Osteocyte (in vitro differentiated cells): ENCODE measurements at regions not wholly inside any gene's neighbourhood (a gene's known extent, or its start where the extent isn't known, plus 50 kb on each side); places are given as distances from the start of the nearest gene placed in this dataset.

Source experiments
- DNase-seq: peaks from one replicate; pipeline ENCODE4 v3.0.0; 2021; ENCODE audit warnings: mixed read lengths; ENCODE audit not compliant: unreplicated experiment; ENCODE audit errors: extremely low spot score
- H3K27ac Mint-ChIP-seq: one replicate; pipeline ENCODE4 v1.8.0; 2021; ENCODE audit warnings: mild to moderate bottlenecking, mixed read lengths; ENCODE audit not compliant: unreplicated experiment
- H3K27me3 Mint-ChIP-seq: one replicate; pipeline ENCODE4 v1.8.0; 2021; ENCODE audit warnings: mixed read lengths; ENCODE audit not compliant: unreplicated experiment
- H3K36me3 Mint-ChIP-seq: one replicate; pipeline ENCODE4 v1.8.0; 2021; ENCODE audit warnings: mixed read lengths; ENCODE audit not compliant: unreplicated experiment
- H3K4me1 Mint-ChIP-seq: one replicate; pipeline ENCODE4 v1.8.0; 2021; ENCODE audit warnings: mixed read lengths; ENCODE audit not compliant: unreplicated experiment
- H3K4me3 Mint-ChIP-seq: one replicate; pipeline ENCODE4 v1.8.0; 2021; ENCODE audit warnings: mild to moderate bottlenecking, moderate library complexity, mixed read lengths; ENCODE audit not compliant: unreplicated experiment
- H3K9me3 Mint-ChIP-seq: one replicate; pipeline ENCODE4 v1.8.0; 2021; ENCODE audit warnings: mixed read lengths; ENCODE audit not compliant: unreplicated experiment
- CTCF ChIP-seq: fragments of 200-600 bp; sonication (generic); IDR thresholded peaks from 2 replicates; pipeline ENCODE4 v1.5.0; 2021; ENCODE audit warnings: antibody characterized with exemption, mild to moderate bottlenecking, moderate library complexity

GRCh38 chr2:126769118-126769517 is 113.2 kb downstream of the GYPC start:
- Mint-ChIP-seq H3K27me3 (peaks cover 21% of the 10 kb centered on the region), H3K4me1 (no peaks in the 10 kb centered on the region), H3K36me3 (no peaks in the 10 kb centered on the region), H3K4me3 (no peak overlapping the region), H3K9me3 (no peaks in the 10 kb centered on the region), H3K27ac (no peak overlapping the region)
- no peak for TF ChIP-seq CTCF
- no peak for DNase-seq

- no peak for DNase-seq
- no peak for TF ChIP-seq CTCF
- Mint-ChIP-seq H3K36me3 (no peaks in the 10 kb centered on the region), H3K27me3 (peaks cover 19% of the 10 kb centered on the region), H3K9me3 (no peaks in the 10 kb centered on the region), H3K27ac (no peak overlapping the region), H3K4me1 (no peaks in the 10 kb centered on the region), H3K4me3 (no peak overlapping the region)
These were observed 114.5 kb downstream of the GYPC start for GRCh38 chr2:126770466-126770865.

- Mint-ChIP-seq H3K9me3 (no peaks in the 10 kb centered on the region), H3K27ac (no peak overlapping the region), H3K36me3 (no peaks in the 10 kb centered on the region), H3K4me3 (no peak overlapping the region), H3K4me1 (no peaks in the 10 kb centered on the region), H3K27me3 (peaks cover 23% of the 10 kb centered on the region)
- no peak for TF ChIP-seq CTCF
- no peak for DNase-seq
These were observed 115.1 kb downstream of the GYPC start for GRCh38 chr2:126771094-126771493.

- Mint-ChIP-seq H3K4me1 (no peaks in the 10 kb centered on the region), H3K27me3 (peaks cover 25% of the 10 kb centered on the region), H3K4me3 (no peak overlapping the region), H3K27ac (no peak overlapping the region), H3K36me3 (no peaks in the 10 kb centered on the region), H3K9me3 (no peaks in the 10 kb centered on the region)
- DNase-seq: no peak
- no peak for TF ChIP-seq CTCF
These were observed 115.7 kb downstream of the GYPC start for GRCh38 chr2:126771501-126772195.

- Mint-ChIP-seq H3K27ac (no peak overlapping the region), H3K9me3 (no peaks in the 10 kb centered on the region), H3K4me1 (peaks cover 4% of the 10 kb centered on the region), H3K36me3 (no peaks in the 10 kb centered on the region), H3K27me3 (peaks cover 30% of the 10 kb centered on the region), H3K4me3 (no peak overlapping the region)
- TF ChIP-seq CTCF: no peak
- no peak for DNase-seq
These were observed 118.3 kb downstream of the GYPC start for GRCh38 chr2:126774290-126774689.
